Astrocyte of the hippocampus (primary cell): ENCODE measurements at regions not wholly inside any gene's neighbourhood (a gene's known extent, or its start where the extent isn't known, plus 50 kb on each side); places are given as distances from the start of the nearest gene placed in this dataset.

ENCODE experiments used
- DNase-seq: peaks from one replicate; pipeline ENCODE4 v3.0.0; 2011; ENCODE audit warnings: low read depth, low spot score

DNA sequence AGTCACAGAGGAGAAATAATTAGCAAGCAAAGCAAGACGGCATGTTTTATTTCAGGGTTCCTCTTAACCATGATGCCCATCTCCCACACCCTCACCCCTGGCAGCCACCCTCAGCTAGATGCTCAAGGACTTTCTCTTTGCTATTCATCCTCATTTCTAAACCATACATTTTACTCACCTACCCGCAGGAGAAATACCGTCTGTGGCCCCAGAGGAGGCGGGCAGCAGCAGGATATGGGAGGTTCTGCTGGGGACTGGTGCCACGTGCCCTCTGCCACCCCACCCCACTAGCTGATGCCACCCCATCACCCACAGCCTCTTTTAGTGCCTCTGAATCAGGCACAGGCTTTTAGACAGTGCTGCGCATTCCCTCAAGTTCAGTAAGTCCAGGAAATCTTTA, 168.7 kb upstream of the ITGB1 start:
- no peak for DNase-seq

DNA sequence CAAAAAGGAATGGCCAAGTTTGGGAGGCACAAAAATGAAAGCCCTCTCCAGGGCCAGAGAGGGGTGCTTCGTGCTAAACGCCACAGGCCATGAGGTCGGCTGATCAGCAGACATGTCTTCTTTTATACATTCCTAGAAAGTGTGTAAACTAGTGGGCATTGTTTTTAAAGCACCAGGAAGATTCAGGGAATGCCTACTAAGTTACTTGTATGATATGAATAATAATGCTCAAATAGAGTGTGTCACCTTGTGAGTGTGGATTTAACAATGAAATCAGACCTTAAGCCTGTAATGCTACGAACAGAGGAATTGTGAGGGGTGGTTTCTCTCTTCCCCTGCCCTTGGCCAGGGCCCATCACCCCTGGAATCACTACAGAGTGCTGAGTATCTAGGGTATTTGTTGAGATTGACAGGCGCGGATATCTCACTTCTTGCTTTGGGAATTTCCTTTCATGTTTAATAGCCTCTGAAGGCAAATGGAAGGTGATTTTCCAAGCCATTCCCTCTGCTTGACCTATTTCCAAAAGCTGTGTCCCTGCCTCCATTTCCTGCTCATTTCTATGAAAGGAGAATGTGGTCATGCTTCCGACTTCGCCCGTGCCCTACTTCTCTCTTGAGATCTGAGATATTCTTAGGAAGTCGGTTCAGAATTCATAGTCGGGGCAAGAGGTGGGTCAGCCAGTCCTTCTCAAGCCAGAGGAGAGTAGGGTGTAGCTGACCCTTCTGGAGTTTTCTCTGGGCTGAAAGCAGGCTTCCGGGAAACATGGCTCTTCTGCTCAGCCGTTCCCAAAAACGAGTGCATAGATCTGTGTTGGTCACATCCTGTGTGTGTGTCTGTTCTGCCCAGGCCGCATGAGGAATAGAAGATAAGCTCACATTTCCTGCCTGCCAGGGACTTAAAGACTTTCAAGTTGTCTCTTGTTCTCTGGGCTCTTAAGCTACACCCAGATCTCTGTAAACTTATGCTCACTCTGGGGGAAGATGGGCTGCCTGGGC, 167.8 kb upstream of the ITGB1 start:
- no peak for DNase-seq

- no peak for DNase-seq
Observed at GRCh38 chr10:33125111-33125510, 167.1 kb upstream of the ITGB1 start.

DNA sequence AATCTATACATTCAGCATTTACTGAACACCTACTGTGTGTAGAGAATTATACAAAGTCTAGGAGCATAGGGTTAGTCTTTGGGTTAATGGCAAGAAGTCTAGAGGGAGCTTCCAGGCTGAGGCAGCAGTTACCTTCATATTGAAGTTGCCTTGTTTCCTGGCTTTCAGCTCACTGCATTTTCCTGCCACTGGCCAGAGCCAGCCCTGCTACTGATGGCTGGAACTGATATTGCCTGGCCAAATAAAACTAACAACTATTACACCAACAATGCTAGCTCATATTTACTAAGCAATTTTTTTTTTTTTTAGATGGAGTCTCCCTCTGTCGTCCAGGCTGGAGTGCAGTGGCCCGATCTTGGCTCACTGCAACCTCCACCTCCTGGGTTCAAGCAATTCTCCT, 165.7 kb upstream of the ITGB1 start:
- no peak for DNase-seq

- peak; percentile 95 for DNase-seq
Observed at GRCh38 chr10:33122014-33122809, 164.2 kb upstream of the ITGB1 start.

DNA sequence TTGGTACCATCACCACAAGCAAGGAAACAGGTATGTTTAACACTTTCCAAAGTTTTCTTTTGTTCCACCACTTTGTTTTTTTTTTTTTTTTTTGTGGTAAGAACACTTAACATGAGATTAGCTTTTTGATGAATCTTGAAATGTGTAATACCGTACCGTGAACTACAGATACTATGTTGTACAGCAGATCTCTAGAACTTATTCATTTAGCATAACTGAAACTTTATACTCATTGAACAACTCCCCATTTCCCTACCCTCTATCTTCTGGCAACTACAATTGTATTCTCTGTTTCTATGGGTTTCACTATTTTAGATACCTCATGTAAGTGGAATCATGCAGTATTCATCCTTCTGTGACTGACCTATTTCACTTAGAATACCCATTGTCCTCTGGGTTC, 162.7 kb upstream of the ITGB1 start:
- no peak for DNase-seq

GRCh38 chr10:33120275-33120674, 162.2 kb upstream of the ITGB1 start:
- DNase-seq: no peak

DNA sequence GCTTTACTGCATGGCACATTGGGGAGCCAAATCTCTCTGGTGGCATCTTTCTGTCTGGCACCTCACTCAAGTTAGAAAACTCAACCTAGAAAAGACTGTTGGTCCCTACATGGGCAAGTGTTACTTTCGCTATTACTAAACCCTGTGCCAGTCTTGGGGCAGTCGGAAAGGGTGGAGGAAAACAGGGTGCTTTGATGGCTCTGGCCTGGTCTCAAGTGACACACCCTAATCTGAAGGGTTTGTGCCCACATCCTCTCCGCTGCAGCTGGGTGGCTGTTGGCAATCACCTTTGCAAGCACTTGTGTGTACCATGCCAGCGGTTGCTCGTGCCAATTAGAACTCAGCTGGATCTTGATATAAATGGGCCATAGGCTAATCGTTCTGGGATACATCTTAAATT, 159.8 kb upstream of the ITGB1 start:
- DNase-seq: no peak

GRCh38 chr10:33117230-33117629, 159.2 kb upstream of the ITGB1 start:
- DNase-seq: no peak

DNA sequence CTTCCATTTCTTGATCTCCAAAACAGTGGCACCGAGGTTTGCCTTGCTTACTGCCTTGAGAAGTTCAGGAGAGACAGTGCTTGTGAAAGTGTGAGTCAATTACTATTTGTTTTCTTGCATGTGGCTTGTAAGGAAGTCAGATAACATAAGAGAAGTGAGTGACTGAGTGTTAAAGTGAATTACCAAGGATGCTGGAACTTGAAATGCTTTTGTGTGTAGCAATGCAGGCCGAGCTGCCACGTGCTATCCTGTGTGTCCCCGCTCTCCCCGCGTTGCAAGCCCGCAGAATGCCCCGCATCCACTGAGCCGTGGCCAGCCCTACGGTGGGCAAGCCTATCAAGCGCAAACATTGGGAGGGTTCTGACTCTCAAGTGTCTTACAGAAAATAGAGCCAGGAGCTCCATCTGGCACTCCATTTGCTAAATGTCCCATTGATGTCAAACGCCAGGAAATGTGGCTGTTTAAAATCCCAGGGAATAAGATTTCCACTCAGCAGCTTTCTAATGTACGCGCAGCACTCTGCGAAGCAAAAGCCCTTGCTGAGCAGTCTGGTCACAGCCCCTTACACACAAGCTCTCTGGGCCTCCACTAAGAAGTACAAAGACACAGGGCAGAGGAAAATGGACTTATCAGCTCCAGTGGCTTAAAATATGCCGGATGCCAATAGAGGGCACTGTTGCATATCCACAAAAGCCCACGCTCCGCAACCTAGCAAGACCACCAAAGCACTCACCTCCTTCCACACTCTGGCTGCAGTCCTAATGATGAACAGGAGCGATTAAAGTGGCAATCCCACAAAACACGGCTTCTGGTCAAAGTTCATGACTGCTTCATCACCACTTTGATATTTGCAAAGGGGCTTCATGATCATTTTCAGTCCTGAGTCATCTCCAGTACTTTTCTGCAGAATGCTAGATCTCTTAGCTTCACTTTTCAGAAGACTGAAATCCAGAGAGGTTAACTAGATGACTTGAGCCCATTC, 158.0 kb upstream of the ITGB1 start:
- DNase-seq: peak; percentile 71

GRCh38 chr10:33114451-33114952, 156.5 kb upstream of the ITGB1 start:
- DNase-seq: no peak

DNA sequence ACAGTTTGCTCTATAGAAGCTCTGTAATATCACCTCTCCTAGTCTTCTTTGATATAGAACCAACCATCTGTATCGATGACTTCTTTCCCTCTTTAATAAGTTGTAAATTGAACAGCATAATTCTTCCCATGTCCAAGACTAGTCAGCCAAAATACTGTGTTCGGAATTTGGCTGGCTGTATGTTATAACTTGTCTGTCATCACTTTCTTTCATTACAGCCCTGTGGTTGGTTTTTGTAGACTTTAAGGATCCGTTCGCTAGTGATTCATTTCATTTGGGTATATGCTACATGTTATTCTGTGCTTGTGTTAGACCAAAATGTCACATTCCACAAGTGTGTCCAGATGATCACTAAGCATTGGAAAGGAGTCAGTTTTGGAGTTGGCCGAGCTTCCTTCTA, 155.4 kb upstream of the ITGB1 start:
- DNase-seq: no peak

GRCh38 chr10:33112831-33113455, 154.9 kb upstream of the ITGB1 start:
- DNase-seq: no peak

DNA sequence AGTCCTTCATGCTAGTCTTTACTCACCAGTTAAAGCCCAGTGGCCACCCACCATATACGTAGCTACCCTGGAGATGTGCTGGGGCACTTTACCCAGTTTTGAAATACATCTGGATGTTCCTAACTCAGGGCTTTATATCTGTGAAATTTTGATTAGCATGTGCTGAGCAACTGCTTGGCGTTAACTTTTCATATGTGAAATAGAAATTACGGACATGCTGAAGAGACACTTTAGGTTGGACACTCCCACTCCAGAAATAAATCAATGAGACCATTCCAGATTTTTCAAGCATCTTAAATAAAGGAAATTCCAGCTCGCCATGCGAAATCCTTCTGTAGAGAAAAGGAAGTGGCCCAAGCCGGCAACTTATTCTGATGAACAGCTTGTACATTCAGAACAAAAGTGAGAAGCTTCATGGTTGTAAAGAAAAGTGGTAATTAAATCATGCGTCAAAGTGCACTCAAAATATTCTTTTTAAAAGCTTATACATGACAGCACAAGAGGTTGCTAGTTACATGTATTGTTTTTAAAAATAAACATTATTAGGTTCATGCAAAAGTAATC, 153.5 kb upstream of the ITGB1 start:
- DNase-seq: no peak

DNA sequence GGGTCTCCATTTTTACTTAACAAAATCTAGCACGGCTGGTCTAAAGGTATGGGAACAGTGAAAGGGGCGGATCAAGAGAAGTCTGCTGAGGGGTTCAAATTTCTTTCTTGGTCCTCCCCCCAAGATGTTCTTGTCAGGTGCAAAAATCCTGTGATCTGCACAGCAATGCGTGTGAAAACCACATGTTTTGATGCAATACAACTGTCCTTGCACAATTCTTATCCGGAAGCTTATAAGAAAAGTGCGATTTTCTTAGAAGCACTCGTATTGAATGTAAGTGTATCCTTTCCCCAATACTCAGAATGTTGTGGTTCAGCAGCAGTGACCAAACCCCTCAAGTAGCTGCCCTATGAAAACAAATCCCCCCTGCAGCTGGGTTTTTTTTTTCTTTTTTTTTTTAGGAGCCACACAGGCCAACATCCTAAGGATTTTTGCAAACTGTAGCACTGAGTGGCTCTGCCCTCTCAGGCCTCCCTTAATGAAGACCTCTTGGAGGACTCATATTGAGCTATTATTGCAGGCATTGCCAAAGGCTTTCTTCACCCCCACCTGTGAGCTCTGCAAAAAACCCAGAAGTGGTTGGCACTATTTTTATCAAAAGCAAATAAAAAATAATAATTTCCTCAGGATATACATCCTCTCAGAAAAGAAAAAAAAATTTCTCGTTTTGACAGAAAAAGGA, 151.9 kb upstream of the ITGB1 start:
- no peak for DNase-seq

GRCh38 chr10:33109384-33109783, 151.4 kb upstream of the ITGB1 start:
- no peak for DNase-seq

GRCh38 chr10:33107953-33108352, 149.9 kb upstream of the ITGB1 start:
- no peak for DNase-seq

DNA sequence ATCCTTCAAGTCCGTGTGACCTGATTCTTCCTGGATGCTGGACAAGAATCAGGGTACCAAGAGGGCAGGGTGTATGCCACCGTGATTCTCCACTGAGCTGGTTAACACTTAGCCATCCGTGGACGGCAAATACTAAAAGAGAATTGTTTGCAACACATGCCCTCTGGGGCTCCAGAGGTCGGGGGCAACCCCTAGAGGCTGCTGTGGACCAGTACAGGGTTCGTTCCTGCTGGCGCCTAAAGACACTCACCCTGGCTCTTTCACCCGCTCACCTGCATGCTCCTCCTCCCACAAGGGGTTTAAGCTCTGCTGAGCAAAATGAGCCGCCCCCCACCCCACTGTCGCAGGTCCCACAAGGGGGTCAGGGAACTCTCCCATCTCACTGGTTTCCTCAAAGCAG, 148.7 kb upstream of the ITGB1 start:
- DNase-seq: no peak

- DNase-seq: no peak
Observed at GRCh38 chr10:33103863-33104379, 145.9 kb upstream of the ITGB1 start.

DNA sequence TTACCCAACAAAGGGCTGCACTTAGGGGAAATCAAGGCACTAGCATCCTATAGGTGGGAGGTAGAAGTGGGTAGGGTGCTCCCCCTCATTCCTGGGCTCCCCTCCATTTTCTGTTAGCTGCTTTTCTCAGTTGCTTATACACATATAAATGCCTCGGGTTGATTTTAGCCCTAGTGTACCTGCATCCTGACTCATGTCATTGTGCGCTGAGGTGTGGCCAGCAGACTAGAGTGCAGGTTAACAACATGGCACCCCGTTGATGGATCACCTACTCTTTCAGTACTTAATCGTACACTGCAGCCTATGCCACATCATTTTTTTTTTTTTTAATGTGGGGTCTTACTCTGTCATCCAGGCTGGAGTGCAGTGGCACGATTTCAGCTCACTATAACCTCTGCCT, 144.0 kb upstream of the ITGB1 start:
- no peak for DNase-seq
